Endothelial cell of hepatic sinusoid (primary cell): ENCODE measurements at regions not wholly inside any gene's neighbourhood (a gene's known extent, or its start where the extent isn't known, plus 50 kb on each side); places are given as distances from the start of the nearest gene placed in this dataset.

Experiments
- in situ Hi-C: cut with HindIII; loops from 2 replicates; pipeline ENCODE4 v1.10.0; 2017; ENCODE audit warnings: low sequenced_read_pairs

DNA sequence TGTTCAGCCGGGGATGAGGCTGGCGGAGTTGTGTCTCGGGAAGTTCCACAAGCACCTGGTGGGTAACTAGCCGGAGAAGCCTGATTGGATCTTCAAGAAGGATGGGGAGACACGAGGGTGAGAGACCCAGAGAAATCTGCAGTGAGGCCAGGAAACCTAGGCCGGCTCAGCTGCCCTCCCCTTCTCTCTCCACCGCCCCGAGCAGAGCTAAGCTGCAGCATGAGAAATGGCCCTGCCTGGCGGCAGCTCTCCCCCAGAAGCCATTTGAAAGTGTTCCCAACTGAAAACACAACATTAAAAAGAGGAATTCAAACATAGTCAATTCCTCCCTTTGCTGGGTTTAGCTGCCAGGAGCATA is 77.8 kb upstream of the SHISAL1 start:
- in situ Hi-C loops: no loop called here

DNA sequence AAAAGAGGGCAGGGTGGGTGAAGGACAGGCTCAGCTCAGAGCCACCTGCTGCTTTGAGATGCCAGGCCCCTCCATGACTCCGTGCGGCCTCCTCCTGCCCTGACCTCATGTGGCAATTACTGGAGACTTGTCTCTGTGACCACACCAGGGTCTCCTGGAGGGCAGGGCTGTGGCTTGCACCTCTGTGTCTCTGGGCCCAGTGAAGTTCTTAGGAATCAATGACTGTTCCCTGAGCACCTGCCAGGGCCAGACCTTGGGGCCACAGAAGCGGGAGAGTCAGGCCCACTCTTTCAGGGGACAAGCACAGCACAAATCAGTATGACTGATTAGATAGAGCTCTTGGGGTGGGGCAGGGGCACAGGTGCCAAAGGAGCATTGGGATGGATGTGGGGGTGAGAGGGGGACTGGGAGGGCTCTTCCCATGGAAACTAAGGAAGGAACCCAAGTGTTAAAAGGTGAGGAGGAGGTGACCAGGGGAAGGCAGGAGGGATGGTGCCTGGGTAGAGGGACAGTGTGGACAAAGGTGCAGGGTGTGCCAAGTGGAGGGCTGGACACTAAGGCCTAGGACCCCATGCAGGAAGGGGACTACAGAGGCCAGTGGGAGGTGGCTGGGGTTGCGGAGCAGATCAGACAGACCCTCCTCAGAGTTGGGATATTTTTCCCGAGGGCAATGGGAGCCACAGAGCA is 77.3 kb upstream of the SHISAL1 start:
- in situ Hi-C loops: no loop called here

DNA sequence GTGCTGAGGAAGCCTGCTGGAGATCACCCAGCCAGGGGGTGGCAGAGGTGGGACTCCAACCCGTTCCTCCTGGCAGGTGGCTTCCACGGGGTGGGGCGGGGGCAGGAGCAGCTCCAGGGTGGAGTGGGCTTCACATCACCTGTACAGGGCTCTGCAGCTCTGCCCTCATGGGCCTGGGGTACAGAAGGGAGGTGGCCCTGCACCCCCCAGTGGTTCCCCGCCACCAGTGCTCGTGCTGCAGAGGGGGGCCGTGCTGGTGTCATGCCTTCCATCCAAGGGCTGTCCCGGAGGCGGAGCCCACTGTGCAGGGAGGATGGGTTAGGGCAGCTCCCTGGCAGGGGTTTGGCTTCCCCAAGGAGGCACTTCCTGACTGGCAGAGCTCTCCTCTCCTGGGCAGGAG is 76.4 kb upstream of the SHISAL1 start:
- in situ Hi-C loops: no loop called here

DNA sequence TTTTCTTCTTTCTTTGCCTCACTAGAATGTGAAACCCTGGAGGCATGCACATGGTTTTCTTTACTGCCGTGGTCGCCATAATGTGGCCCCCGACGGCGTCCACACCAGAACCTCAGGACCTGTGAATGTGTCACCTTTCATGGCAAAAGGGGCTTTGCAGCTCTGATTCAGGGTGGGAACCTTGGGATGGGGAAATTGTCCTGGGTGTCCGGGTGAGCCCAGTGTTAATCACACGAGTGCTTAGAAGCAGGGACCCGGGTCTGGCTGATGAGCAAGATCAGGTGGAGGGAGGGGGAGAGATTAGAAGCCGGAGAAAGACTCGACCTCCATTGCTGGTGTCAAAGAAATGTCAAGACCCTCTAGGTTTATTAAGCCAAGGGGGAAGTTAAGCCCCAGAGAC is 74.7 kb upstream of the SHISAL1 start:
- in situ Hi-C loops: no loop called here

DNA sequence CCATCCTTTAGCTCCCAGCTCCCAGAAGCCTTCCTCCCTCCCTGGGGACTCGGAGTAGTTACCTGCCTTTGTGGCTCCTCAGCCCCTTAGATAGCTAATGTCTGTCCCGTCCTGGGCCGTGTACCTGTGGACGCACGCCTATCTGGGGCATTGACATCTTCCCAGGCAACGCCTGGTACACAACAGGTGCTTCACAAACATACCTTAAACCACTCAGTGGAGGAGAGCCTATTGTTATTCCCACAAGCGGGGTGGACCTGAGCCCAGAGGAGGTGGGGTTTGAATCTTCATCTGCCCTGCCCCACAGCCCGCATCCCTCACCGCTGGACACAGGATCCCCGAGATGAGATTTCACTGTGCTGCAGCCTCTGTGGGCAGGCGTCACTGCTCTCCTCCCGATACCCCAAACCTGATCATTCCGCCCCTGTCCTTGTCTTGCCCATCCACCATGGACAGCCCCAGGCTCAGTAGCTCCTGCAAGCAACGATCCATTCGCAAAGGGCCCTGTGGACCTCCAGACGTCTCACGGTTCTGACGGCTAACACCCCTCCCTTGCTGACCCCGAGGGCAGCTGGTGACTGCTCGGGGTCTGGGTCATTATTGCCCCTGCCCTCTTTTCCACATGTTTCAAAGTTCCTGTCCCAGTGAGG is 73.8 kb upstream of the SHISAL1 start:
- in situ Hi-C loops: no loop called here

DNA sequence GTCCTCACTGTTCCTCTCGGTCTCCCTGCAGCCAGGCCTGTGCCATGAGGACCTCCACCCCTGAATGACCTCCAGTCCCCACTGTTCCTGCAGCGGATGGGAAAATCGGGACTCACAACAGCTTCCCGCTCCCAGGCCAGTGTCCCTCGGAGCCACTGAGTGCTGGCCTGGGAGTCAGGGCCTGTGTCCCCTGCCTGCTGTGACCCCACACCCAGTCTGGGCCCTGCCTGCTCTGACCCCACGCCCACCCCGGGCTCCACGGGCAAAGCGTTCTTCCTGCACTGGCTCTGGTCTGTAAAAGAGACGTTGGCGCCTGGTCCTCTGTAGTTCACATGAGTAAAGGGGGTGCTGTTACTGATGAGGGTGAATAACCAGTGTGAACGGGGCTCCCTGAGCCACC is 73.0 kb upstream of the SHISAL1 start:
- in situ Hi-C loops: no loop called here

DNA sequence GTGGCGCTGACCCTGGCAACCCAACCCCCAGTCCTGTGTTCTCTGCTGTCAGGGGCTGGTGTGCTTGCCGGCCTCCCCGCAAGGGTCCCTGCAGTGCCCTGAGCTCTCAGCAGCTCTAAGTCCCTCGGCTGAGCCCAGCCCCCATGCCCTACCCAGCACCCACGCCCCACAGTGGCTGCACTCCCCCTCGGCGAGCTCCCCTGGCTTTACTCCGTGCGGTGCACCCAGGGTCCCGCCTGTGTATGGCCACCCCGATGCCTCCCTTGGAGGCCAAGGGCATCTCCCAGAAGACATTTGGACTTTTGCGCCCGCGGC is 72.5 kb upstream of the SHISAL1 start:
- in situ Hi-C loops: no loop called here

DNA sequence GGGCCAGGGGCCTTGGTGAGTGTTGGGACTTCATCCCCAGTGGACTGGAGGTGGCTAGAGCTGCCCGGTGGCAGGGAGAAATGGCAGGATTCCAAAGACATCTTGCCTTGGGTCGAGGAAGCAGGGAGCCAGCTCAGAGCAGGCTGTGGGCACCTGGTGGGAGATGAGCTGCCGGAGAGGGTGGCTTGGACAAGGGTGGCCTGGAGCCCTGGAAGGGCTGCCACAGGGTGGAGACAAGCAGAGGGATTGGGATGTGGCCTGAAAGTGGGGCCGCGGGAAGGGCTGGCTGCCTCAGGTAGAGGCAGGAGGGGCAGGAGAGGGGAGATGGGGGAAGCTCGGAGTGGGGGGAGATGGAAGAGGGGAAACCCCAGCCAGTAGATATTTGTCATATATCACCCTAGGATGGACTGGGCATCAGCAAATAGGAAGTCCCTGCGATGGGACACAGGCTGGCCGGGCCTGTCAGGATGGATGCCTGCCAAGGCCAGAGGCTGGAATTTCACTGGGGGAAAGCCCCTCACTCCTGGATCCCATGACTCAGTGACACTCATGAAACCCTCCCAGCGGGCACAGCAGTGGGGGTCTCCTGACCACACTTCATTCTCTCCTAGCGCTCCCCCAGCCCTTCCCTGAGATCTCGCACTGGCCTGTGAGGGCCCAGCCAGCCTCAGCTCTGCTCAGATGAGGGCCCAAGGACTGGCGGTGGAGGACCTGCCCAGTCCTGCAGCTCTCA is 72.0 kb upstream of the SHISAL1 start:
- in situ Hi-C loops: loop anchor here (5.0 kb wide), 1 partner anchor 53 kb away; no protein-coding TSS in a partner anchor

DNA sequence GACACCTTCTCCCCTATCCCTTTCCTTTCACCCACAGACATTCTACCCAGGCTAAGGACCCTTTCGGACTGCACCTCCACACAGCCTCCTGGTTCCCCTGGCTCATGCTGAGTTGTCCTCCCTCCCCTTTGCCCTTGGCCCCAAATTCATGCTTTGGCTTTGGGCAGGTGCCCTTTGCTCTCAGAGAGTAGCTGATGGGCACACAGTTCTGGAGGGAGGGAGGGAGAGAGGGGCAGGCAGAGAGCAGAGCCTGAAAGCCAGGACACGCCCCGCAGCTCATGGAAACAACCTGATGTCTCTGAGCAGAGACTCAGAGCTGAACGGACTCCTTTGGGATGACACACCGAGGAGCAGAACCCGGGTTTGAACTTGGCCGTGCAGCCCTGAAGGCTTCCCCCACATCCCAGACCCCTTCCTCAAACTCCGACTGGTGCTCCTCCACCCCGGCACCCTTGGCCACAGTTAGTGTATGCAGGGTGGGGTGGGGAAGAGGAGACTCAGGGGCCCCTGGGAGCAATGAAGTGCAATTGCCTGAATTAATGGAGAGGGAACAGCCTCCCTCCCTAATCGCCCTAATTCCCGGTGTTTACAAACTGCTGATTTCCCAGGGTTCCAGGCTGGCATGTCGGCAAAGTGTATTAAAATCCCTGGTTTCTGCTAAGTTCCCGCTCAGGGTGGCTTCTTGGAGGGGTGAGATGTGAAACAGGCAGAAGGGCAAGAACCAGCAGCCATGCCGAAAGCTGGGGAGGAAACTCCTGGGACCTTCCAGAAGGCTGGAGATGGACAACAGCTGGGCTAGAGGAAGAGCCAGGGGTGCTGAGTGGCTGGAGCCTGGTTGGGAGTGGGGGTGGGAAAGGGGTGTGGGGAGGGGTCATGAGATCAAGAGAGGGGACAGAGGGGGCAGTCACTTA is 71.2 kb upstream of the SHISAL1 start:
- in situ Hi-C loops: loop anchor here (5.0 kb wide), 1 partner anchor 53 kb away; no protein-coding TSS in a partner anchor

DNA sequence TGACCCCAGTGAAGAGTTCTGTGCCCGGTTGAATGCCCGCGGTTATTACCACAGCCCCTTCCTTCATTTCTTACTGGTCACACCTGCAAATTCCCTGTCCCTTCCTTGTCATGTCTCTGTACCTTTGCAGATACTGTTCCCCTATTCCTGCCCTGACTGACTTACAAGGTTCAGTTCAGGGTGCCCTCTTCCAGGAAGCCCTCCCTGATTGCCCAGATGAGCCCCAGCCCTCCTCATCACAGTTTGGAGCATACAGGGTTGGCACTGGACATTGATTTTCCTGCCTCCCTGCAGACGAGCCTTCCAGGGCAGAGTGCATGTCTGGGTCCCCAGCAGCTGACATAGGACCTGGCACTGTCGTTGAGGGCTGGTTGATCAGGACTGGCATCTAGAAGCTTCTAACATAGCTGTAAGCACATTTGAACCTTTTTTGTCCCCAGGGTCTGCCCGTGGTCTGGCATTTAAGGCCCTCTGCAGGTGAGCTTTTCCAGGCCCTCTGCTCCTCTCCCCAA is 70.4 kb upstream of the SHISAL1 start:
- in situ Hi-C loops: loop anchor here (5.0 kb wide), 1 partner anchor 54 kb away; no protein-coding TSS in a partner anchor

DNA sequence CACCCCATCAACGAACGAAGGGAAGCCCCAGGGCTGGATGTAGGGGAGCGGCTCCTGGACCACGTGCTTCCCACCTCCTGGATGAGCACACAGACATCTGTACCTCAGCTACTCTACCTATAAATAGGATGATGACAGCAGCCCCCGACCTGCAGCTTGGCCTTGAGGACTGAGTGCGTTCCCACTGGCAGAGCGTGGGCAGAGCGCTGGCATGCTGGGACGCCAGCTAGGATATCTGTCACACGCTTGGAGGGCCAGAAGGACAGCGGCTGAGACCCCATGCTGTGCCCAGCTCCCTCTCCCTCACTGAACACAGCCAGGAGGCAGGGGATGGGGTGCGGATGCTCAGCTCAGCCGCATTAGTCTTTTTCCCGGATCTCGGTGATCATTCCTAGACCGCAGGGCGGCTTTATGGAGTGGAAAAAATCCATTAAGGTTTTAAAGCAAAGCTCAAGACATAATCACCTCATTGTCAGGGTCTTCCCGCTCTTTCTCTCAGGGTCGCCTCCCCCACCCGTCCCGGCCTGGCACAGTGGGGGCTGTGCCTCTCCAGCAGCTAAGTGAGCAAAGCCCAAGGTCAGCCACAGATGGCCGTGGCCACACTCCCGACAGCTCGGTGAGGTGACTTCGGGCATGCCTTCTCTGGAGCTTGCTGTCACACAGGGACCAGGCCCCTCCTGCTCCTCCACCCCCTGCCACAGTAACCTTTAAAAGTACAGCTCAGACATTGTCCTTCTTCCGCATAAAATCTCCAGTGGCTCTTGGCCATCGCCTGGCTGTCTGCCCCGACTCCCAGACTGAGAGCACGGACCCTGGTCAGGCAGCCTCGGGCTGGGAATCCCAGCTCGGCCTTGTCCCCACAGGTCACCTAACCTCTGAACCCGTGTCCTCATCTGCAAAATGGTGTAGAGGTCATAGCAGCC is 69.6 kb upstream of the SHISAL1 start:
- in situ Hi-C loops: loop anchor here (5.0 kb wide), 1 partner anchor 55 kb away; no protein-coding TSS in a partner anchor

DNA sequence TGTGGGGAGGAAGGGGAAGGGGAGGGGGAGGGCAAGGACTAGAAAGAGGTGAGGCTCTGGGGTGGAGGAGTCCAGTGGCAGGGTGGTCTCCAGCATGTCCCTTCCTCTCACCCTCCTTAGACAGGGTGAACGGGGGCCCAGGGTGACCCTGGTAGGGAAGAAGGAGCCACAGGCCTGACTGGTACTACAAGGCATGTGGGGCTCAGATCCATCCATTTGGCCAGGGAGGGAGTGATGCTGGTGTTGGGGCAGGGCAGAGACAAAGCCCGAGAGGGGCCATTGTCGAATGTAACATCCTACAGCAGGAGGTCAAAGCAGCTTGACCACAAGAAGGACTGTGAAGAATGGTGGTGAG is 69.0 kb upstream of the SHISAL1 start:
- in situ Hi-C loops: loop anchor here (5.0 kb wide), 1 partner anchor 56 kb away; no protein-coding TSS in a partner anchor

DNA sequence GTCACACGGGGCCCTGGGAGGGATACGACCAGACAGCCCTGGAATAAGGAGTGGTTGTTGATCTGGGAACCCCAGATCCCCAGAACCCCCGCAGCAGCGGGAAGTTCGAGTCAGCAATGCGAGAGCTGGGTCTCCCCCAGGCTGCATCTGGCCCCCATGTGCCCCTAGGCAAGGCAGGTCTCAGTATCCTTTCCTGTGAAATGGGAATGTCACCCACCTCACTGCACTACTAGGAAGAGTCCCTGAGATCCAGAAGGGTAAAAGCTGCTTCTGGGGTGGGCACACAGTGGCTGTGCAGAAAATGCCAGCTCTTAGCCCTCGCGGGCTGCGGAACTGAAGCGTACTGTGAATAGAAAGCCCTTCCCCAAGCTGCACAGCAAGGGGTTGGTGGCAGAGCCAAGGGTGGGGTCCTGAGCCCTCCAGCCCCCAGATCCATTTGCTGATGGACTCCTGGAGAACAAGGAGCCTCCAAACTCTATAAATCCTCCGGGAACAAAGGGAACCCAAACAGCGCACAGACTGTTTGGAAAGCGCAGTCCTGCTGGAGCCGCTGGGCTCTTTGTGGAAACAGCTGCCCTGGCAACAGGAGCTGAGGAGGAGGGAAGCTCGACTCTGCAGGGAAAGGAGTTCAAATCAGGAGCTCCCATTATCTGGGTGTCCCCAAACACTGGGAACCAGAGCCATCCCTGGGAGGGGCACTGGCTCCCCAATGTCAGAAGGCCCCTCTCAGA is 68.2 kb upstream of the SHISAL1 start:
- in situ Hi-C loops: loop anchor here (5.0 kb wide), 1 partner anchor 56 kb away; no protein-coding TSS in a partner anchor

DNA sequence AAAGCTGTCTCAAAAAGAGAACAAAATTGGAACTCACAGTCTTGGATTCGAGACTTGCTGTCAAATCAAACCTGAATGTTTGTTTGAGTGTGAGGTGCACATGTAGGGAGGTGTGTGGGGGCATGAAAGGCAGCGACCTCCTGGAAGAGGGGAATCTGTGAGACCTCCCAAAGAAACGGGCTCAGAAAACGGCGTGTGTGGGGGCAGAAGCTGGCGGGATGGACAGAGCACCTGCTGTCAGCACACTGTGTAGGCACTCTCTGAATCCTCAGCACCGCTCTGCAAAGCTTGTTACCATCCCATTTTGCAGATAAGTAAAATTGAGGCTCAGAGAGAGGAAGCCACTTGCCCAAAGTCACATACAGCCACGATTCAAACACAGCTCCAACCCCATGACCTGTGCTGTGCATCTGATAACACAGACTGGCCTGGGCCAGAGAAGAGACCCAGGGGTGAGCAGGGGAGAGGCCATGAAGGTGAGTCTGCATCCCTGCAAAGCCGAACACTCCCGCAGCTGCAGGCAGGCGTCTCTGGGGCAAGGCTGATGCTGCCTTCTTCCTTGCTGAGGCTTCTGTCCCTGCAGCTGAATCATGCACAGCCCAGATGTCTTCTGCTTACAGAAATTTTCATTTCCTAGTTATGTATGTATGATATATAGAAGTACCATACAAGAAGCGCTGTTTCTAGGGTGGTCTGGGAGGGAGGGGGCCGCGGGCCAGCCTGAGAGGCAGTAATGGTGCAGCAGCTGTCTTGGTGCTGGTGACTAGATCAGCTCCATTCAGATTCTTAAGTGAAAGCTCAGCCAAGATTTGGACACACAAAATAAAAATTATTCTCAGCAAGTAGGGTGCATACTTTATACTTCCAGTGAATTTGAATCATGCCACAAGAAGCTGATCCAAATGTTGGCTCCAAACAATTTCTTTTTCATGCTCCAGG is 67.3 kb upstream of the SHISAL1 start:
- in situ Hi-C loops: loop anchor here (5.0 kb wide), 1 partner anchor 57 kb away; no protein-coding TSS in a partner anchor

DNA sequence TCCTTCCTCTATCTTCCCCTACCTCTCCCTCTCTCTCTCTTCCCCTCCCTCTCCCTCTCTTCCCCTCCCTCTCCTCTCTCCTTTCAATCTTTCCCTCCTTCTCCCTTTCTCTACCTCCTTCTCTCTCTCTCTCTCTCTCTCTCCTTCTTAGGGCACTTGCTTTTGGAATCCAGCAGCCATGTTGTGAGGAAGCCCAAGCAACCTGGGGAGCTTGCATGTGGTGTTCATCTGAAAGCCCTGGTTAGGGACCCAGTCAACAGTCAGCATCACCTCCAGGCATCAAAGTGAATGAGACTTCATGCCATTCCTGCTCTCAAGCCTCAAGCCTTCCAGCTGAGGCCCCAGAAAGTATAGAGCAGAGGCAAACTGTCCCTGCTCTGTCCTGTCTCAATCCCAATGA is 65.6 kb upstream of the SHISAL1 start:
- in situ Hi-C loops: no loop called here

DNA sequence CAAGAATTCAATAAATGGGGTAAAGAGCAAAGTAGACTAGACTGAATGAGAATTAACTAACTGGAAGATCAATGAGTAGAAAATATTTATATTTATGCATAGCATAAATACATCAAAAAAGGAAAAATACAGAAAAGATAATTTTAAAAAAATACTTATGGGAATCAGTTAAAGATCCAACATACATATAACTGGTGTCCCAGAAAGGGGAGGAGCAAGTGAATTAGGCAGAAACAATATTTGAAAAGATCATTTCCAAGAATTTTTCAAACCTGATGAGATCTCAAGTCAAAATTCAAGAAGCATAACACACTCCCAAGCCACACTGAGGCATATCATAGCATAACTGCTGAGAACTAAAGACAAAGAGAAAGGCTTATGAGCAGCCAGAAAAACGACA is 62.7 kb upstream of the SHISAL1 start:
- in situ Hi-C loops: no loop called here

DNA sequence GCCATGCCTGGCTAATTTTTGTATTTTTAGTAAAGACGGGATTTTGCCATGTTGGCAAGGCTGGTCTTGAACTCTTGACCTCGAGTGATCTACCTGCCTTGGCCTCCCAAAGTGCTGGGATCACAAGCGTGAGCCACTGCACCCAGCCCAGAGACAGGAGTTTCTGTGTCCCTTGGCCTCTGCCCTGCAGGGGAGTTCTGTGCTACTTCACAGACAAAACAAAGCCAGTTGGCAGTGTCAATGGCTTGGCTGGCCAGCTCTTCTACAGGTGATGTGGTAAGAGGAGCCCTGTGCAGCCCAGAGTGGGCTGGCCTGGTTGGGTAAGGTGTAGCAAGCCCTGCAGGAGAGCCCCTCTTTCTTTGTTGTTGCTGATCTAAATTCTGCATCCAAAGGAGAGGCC is 60.5 kb upstream of the SHISAL1 start:
- in situ Hi-C loops: loop anchor here (5.0 kb wide), 1 partner anchor 84 kb away; no protein-coding TSS in a partner anchor

DNA sequence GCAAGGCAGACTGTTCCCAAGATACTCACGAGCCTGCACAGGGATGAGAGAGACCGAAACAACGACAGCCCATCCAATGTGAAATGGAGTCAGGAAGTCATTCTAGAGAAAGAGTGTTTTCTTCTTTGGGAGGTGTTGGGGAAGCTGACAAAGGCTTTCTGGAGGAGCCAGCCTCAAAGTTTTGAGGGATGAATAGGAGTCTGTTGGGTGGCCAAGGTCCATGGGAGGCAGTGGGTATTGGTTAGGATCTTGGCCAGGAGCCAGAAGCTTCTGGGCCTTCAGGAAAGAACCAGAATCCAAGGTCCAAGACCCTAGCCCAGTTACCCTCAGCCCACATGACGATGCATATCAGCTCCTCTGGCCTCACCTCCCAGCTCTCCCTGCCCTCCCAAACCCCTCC is 59.9 kb upstream of the SHISAL1 start:
- in situ Hi-C loops: loop anchor here (5.0 kb wide), 1 partner anchor 85 kb away; no protein-coding TSS in a partner anchor
